CD14-positive monocyte (primary cell): ENCODE measurements at regions not wholly inside any gene's neighbourhood (a gene's known extent, or its start where the extent isn't known, plus 50 kb on each side); places are given as distances from the start of the nearest gene placed in this dataset.
A peak's percentile ranks its signal among the peaks of the same experiment; 100 is the strongest.

Experiments used
- DNase-seq, 3 donors: peaks; one replicate each; pipeline ENCODE4 v3.0.0-alpha.2; 2011 to 2022
- H2AFZ ChIP-seq: 2 replicates; pipeline ENCODE4 v1.6.0; 2012; ENCODE audit warnings: mild to moderate bottlenecking, low read depth, low read length, inconsistent platforms; ENCODE audit not compliant: insufficient read depth, poor library complexity, severe bottlenecking
- H3K27ac ChIP-seq, 2 donors: 1 replicate in 1 of 2; 2 replicates in 1 of 2; pipeline ENCODE4 v1.5.1; 2012 to 2013; ENCODE audit warnings: low read length in 2 of 2, control low read depth in 1 of 2, inconsistent platforms in 1 of 2, low read depth in 1 of 2, mild to moderate bottlenecking in 1 of 2
- H3K27me3 ChIP-seq, 2 donors: one replicate each; pipeline versions ENCODE4 v1.6.0 to v1.6.1; 2011 to 2013; ENCODE audit warnings: low read length in 2 of 2; ENCODE audit not compliant: control insufficient read depth in 2 of 2, insufficient read depth in 2 of 2
- H3K36me3 ChIP-seq, 2 donors: replicated peaks in 1 of 2; 1 replicate in 1 of 2; 2 replicates in 1 of 2; pipeline versions ENCODE4 v1.5.1 to v1.6.1; 2012 to 2013; ENCODE audit warnings: low read length in 2 of 2, control low read depth in 1 of 2, inconsistent platforms in 1 of 2, mild to moderate bottlenecking in 1 of 2; ENCODE audit not compliant: insufficient read depth in 2 of 2, control insufficient read depth in 1 of 2
- H3K4me1 ChIP-seq, 2 donors: 1 replicate in 1 of 2; 2 replicates in 1 of 2; pipeline versions ENCODE4 v1.5.1 to v1.6.1; 2012 to 2013; ENCODE audit warnings: low read length in 2 of 2, control low read depth in 1 of 2, inconsistent platforms in 1 of 2, mild to moderate bottlenecking in 1 of 2, moderate library complexity in 1 of 2; ENCODE audit not compliant: insufficient read depth in 2 of 2, control insufficient read depth in 1 of 2
- H3K4me2 ChIP-seq: replicated peaks from 2 replicates; pipeline ENCODE3; 2012; ENCODE audit warnings: low read length, moderate library complexity, mild to moderate bottlenecking; ENCODE audit not compliant: poor library complexity, severe bottlenecking; ENCODE audit errors: extremely low read depth
- H3K4me3 ChIP-seq, 3 experiments: fragments of 200-600 bp in 1 of 3; sonication (generic) in 1 of 3; replicated peaks in 1 of 3; 1 replicate in 2 of 3; 2 replicates in 1 of 3; pipeline ENCODE4 v1.5.1; 2011 to 2013; ENCODE audit warnings: low read length in 3 of 3, mild to moderate bottlenecking in 3 of 3, control low read depth in 2 of 3, low read depth in 2 of 3, inconsistent platforms in 1 of 3, moderate library complexity in 1 of 3
- H3K79me2 ChIP-seq: 2 replicates; pipeline ENCODE4 v1.6.0; 2012; ENCODE audit warnings: mild to moderate bottlenecking, control low read depth, inconsistent platforms, low read length, moderate library complexity; ENCODE audit not compliant: insufficient read depth
- H3K9ac ChIP-seq: 2 replicates; pipeline ENCODE4 v1.6.0; 2017; ENCODE audit warnings: low read length, mild to moderate bottlenecking; ENCODE audit not compliant: insufficient read depth, poor library complexity, severe bottlenecking
- H3K9me3 ChIP-seq, 2 donors: replicated peaks in 1 of 2; 1 replicate in 1 of 2; 2 replicates in 1 of 2; pipeline versions ENCODE4 v1.5.1 to v1.6.1; 2012 to 2013; ENCODE audit warnings: low read length in 2 of 2, control low read depth in 1 of 2; ENCODE audit not compliant: control insufficient read depth in 1 of 2, insufficient read depth in 1 of 2
- H4K20me1 ChIP-seq: 2 replicates; pipeline ENCODE4 v1.6.0; 2012; ENCODE audit warnings: mild to moderate bottlenecking, low read length, control low read depth, moderate library complexity; ENCODE audit not compliant: insufficient read depth
- H3K27ac Mint-ChIP-seq, 7 donors: one replicate each; pipeline ENCODE4 v1.8.0; 2020; ENCODE audit warnings: mild to moderate bottlenecking in 7 of 7, mixed read lengths in 7 of 7, moderate library complexity in 6 of 7, inconsistent platforms in 2 of 7
- H3K27me3 Mint-ChIP-seq, 3 donors: one replicate each; pipeline ENCODE4 v1.8.0; 2021 to 2022; ENCODE audit warnings: low read depth in 3 of 3, mild to moderate bottlenecking in 3 of 3, mixed read lengths in 3 of 3, moderate library complexity in 3 of 3, inconsistent platforms in 1 of 3
- H3K36me3 Mint-ChIP-seq, 2 donors: one replicate each; pipeline ENCODE4 v1.8.0; 2020; ENCODE audit warnings: mixed read lengths in 2 of 2, inconsistent platforms in 1 of 2, mild to moderate bottlenecking in 1 of 2
- H3K4me1 Mint-ChIP-seq: one replicate; pipeline ENCODE4 v1.8.0; 2020; ENCODE audit warnings: mild to moderate bottlenecking, mixed read lengths
- H3K4me3 Mint-ChIP-seq, 2 donors: one replicate each; pipeline ENCODE4 v1.8.0; 2020; ENCODE audit warnings: mild to moderate bottlenecking in 2 of 2, mixed read lengths in 2 of 2, moderate library complexity in 1 of 2
- H3K9me3 Mint-ChIP-seq, 7 donors: one replicate each; pipeline ENCODE4 v1.8.0; 2020 to 2022; ENCODE audit warnings: mixed read lengths in 7 of 7, mild to moderate bottlenecking in 6 of 7, moderate library complexity in 6 of 7, inconsistent platforms in 2 of 7
- CTCF ChIP-seq: fragments of 200-600 bp; IDR thresholded peaks from one replicate; pipeline ENCODE4 v1.8.0; 2022; ENCODE audit warnings: antibody characterized with exemption, mild to moderate bottlenecking
- WGBS: methylation state at CpG from one replicate; pipeline ENCODE4 v1.1.5; 2013; ENCODE audit warnings: missing lambda C conversion rate; ENCODE audit not compliant: insufficient coverage; 5-methylcytosine and 5-hydroxymethylcytosine counted together
- intact Hi-C, 2 donors: fragments of 100-400 bp; cut with micrococcal nuclease; formaldehyde crosslinking; loops; one replicate each; pipeline versions ENCODE4 v1.15.0 to v1.15.1; 2023

DNA sequence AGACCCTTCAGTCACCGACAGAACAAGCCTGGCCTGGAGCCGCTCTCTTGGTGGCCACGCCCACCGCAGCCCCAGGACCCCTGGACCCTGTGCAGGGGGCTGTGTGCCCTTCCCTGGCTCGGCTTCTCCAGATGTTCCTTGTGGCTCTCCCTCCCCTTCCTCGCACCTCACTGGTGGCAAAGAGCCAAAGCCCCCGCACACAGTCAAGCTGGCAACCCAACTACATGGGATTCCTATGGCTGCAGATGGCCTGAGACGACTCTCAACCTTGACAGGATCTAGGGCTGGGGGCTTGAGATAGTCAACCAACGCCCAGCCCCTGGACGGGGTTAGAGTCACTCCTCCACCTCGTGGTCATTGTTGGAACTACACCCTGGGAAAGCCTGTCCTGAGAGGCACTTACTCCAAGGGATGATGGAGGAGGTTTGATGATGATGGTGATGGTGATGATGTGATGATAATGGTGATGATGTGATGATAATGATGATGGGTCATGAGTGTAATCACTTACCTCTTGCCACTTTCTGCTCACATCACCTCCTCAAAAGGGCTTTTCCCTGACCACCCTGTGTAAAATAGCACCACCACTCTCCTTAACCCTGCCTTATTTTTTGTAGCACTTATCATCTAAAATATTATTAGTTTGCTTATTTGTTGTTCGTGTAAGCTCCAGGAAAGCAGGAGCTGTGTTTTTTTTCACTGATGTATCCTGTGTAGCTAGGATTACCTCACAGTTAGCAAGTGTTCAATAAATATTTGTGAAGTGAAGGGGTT lies 278.4 kb downstream of the LRFN2 start:
- no peak overlapping the region for H3K27ac Mint-ChIP-seq
- TF ChIP-seq CTCF, result peak; percentile 91
- H2AFZ ChIP-seq, result no peak overlapping the region
- 5% methylated on average over 7 of the region's 12 CpGs for WGBS
- H3K4me3 Mint-ChIP-seq, result no peak overlapping the region
- H3K4me1 ChIP-seq, result no peaks in the 10 kb centered on the region
- no peaks in the 10 kb centered on the region for H4K20me1 ChIP-seq
- H3K27me3 Mint-ChIP-seq, result peaks cover 19 to 24% (median 21%) of the 10 kb centered on the region in 3 donors
- H3K9me3 ChIP-seq, result no peaks in the 10 kb centered on the region
- no peaks in the 10 kb centered on the region for H3K36me3 ChIP-seq
- no peaks in the 10 kb centered on the region for H3K79me2 ChIP-seq
- no peak overlapping the region for H3K9ac ChIP-seq
- no peak overlapping the region for H3K4me3 ChIP-seq
- H3K36me3 Mint-ChIP-seq, result no peaks in the 10 kb centered on the region
- peak in 2 of 3 donors; percentile 5 to 21 for DNase-seq
- peaks cover 6 to 8% of the 10 kb centered on the region in 2 donors for H3K27me3 ChIP-seq
- peaks cover 0 to 8% (median 1%) of the 10 kb centered on the region in 7 donors for H3K9me3 Mint-ChIP-seq
- no peaks in the 10 kb centered on the region for H3K4me1 Mint-ChIP-seq
- H3K27ac ChIP-seq, result no peak overlapping the region
- intact Hi-C loops, result loop anchor here in 1 of 2 donors (5.0 kb wide), 1 partner anchor 961 kb away; no protein-coding TSS in a partner anchor
- H3K4me2 ChIP-seq, result no peak overlapping the region

DNA sequence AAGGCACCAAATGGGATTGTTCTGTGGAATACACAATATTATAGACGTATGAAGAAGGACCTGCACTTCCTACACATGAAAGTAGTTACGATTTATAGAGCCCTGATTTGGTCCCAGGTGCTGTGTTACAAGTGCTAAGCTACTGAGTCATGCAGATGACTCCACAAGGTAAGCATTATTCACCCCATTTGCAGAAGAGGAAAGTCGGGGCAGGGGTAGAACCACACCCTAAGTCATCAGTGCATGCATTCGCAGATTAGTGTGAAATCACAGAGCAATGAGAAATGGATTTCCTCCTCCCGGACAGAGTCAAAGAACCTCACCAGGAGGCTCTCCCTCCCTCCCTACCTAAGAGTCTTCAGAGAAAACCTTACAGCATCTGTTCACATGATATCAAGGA lies 279.5 kb downstream of the LRFN2 start:
- no peaks in the 10 kb centered on the region for H3K36me3 Mint-ChIP-seq
- peaks cover 6 to 8% of the 10 kb centered on the region in 2 donors for H3K27me3 ChIP-seq
- H2AFZ ChIP-seq, result no peak overlapping the region
- peaks cover 0 to 8% (median 1%) of the 10 kb centered on the region in 7 donors for H3K9me3 Mint-ChIP-seq
- no peak overlapping the region for H3K4me3 Mint-ChIP-seq
- no peak for DNase-seq
- no peaks in the 10 kb centered on the region for H3K79me2 ChIP-seq
- no peaks in the 10 kb centered on the region for H3K9me3 ChIP-seq
- H3K4me2 ChIP-seq, result no peak overlapping the region
- WGBS, result 40% methylated on average over 1 of the region's 5 CpGs
- H3K27ac Mint-ChIP-seq, result no peak overlapping the region
- H3K27me3 Mint-ChIP-seq, result peaks cover 19 to 22% (median 21%) of the 10 kb centered on the region in 3 donors
- intact Hi-C loops, result loop anchor here in 1 of 2 donors (5.0 kb wide), 1 partner anchor 960 kb away; no protein-coding TSS in a partner anchor
- H3K9ac ChIP-seq, result no peak overlapping the region
- no peaks in the 10 kb centered on the region for H3K36me3 ChIP-seq
- H3K4me3 ChIP-seq, result no peak overlapping the region
- no peak overlapping the region for H3K27ac ChIP-seq
- H4K20me1 ChIP-seq, result no peaks in the 10 kb centered on the region
- TF ChIP-seq CTCF, result no peak
- no peaks in the 10 kb centered on the region for H3K4me1 ChIP-seq
- no peaks in the 10 kb centered on the region for H3K4me1 Mint-ChIP-seq
